Hepatocyte (in vitro differentiated cells): ENCODE measurements at regions not wholly inside any gene's neighbourhood (a gene's known extent, or its start where the extent isn't known, plus 50 kb on each side); places are given as distances from the start of the nearest gene placed in this dataset.

Experiments
- DNase-seq: peaks from one replicate; pipeline ENCODE4 v3.0.0-alpha.2; 2016; ENCODE audit warnings: low spot score
- H2AFZ ChIP-seq: fragments of 200-600 bp; sonication (generic); 2 replicates; pipeline ENCODE4 v1.6.0; 2016; ENCODE audit warnings: antibody characterized with exemption, mild to moderate bottlenecking
- H3K27ac ChIP-seq: fragments of 200-600 bp; sonication (generic); 2 replicates; pipeline ENCODE4 v1.5.1; 2016; ENCODE audit warnings: mild to moderate bottlenecking
- H3K27me3 ChIP-seq: fragments of 200-600 bp; sonication (generic); 2 replicates; pipeline ENCODE4 v1.6.1; 2016
- H3K36me3 ChIP-seq: fragments of 200-600 bp; sonication (generic); replicated peaks from 2 replicates; pipeline ENCODE4 v1.5.1; 2016; ENCODE audit warnings: low read depth; ENCODE audit not compliant: insufficient read depth
- H3K4me1 ChIP-seq: fragments of 200-600 bp; sonication (generic); 2 replicates; pipeline ENCODE4 v1.5.1; 2016; ENCODE audit warnings: mild to moderate bottlenecking, moderate library complexity; ENCODE audit not compliant: insufficient read depth
- H3K4me2 ChIP-seq: fragments of 200-600 bp; sonication (generic); 2 replicates; pipeline ENCODE4 v1.6.0; 2016
- H3K4me3 ChIP-seq: fragments of 200-600 bp; sonication (generic); 2 replicates; pipeline ENCODE4 v1.5.1; 2016; ENCODE audit warnings: mild to moderate bottlenecking
- H3K79me2 ChIP-seq: fragments of 200-600 bp; sonication (generic); 2 replicates; pipeline ENCODE4 v1.6.0; 2017; ENCODE audit warnings: mild to moderate bottlenecking
- H3K9me2 ChIP-seq: fragments of 200-600 bp; sonication (generic); replicated peaks from 2 replicates; pipeline ENCODE4 v1.6.0; 2017; ENCODE audit warnings: mild to moderate bottlenecking; ENCODE audit not compliant: insufficient read depth
- H3K9me3 ChIP-seq: fragments of 200-600 bp; sonication (generic); 2 replicates; pipeline ENCODE4 v1.5.1; 2016; ENCODE audit warnings: low read depth, mild to moderate bottlenecking
- H4K20me1 ChIP-seq: fragments of 200-600 bp; sonication (generic); 2 replicates; pipeline ENCODE4 v1.6.0; 2016; ENCODE audit warnings: mild to moderate bottlenecking; ENCODE audit not compliant: insufficient read depth, poor library complexity, severe bottlenecking
- EZH2 ChIP-seq: fragments of 200-600 bp; sonication (generic); IDR thresholded peaks from 2 replicates; pipeline ENCODE4 v1.6.1; 2016; ENCODE audit warnings: antibody characterized with exemption, mild to moderate bottlenecking, borderline replicate concordance
- EZH2phosphoT487 ChIP-seq: fragments of 200-600 bp; sonication (generic); IDR thresholded peaks from one replicate; pipeline ENCODE4 v1.6.1; 2018; ENCODE audit warnings: antibody characterized with exemption, mild to moderate bottlenecking, low read depth, moderate library complexity; ENCODE audit not compliant: unreplicated experiment, severe bottlenecking
- WGBS: methylation state at CpG from one replicate; pipeline ENCODE4 v1.1.6; 2016; ENCODE audit warnings: low lambda C conversion rate; ENCODE audit errors: missing lambda C conversion rate; 5-methylcytosine and 5-hydroxymethylcytosine counted together
- TF ChIP-seq, protein P1 (sequence below): fragments of 200-600 bp; sonication (generic); IDR thresholded peaks from 2 replicates; pipeline ENCODE4 v1.5.1; 2016; ENCODE audit warnings: antibody characterized with exemption, mild to moderate bottlenecking; ENCODE audit not compliant: poor library complexity

DNA sequence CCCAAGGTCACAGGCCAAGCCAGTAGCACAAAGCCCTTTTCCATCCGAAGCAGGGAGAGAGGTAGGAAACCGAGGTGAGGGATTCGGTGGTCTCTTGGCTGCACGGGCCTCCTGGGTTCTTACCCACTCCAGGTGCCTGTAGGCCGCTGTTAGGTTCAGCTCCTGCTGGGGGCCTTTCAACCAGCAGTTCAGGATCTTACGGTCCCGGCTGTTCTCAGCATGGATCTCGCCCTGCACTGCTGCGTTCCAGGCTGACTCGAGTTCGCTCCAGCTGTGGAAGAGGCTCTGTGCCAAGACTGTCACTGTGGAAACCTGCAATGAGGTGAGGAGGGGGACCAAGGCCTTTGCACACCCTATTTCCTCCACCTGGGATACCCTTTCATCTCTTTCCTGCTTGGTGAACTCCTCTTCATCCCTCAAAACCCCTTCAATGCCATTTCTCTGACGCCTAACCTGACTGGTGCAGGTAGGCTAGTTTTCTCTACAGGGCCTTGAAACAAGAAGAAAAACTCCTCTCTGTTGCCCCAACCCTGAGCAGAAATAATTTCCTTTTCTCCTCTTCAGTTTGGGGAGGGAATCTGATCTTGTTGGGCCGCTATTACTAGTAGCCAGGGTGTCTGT, 103.6 kb downstream of the RMI2 start:
- Histone ChIP-seq H3K9me2 (no peaks in the 10 kb centered on the region), H4K20me1 (no peaks in the 10 kb centered on the region), H3K27me3 (no peaks in the 10 kb centered on the region), H2AFZ (no peak overlapping the region), H3K4me2 (no peak overlapping the region), H3K4me3 (no peak overlapping the region), H3K9me3 (no peaks in the 10 kb centered on the region), H3K36me3 (no peaks in the 10 kb centered on the region), H3K27ac (no peak overlapping the region), H3K79me2 (no peaks in the 10 kb centered on the region), H3K4me1 (peaks cover 5% of the 10 kb centered on the region)
- no peak for TF ChIP-seq EZH2
- TF ChIP-seq, protein P1, sequence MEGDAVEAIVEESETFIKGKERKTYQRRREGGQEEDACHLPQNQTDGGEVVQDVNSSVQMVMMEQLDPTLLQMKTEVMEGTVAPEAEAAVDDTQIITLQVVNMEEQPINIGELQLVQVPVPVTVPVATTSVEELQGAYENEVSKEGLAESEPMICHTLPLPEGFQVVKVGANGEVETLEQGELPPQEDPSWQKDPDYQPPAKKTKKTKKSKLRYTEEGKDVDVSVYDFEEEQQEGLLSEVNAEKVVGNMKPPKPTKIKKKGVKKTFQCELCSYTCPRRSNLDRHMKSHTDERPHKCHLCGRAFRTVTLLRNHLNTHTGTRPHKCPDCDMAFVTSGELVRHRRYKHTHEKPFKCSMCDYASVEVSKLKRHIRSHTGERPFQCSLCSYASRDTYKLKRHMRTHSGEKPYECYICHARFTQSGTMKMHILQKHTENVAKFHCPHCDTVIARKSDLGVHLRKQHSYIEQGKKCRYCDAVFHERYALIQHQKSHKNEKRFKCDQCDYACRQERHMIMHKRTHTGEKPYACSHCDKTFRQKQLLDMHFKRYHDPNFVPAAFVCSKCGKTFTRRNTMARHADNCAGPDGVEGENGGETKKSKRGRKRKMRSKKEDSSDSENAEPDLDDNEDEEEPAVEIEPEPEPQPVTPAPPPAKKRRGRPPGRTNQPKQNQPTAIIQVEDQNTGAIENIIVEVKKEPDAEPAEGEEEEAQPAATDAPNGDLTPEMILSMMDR: no peak
- 79% methylated on average over 13 of the region's 13 CpGs for WGBS
- no peak for DNase-seq

DNA sequence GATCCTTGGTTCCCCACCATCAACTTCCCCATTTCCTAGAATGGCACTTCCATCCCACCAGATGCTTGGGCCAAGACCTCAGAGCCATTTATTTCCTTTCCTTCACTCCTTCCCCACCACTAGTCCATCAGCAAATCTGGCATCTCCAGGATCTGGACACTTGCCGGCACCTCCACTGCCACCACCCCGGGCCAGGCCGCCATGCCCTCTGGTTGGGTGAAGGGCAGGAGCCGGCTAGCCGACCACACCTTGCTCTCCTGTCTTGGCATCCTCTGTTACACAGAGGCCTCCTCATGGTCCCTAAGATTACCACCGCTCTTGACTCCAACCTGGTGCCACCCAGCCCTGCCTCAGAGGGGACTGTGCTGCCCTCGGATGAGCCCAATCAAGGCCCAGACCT, 104.5 kb downstream of the RMI2 start:
- Histone ChIP-seq H2AFZ (no peak overlapping the region), H3K4me1 (peaks cover 9% of the 10 kb centered on the region), H3K9me3 (no peaks in the 10 kb centered on the region), H3K4me3 (no peak overlapping the region), H3K4me2 (no peak overlapping the region), H3K79me2 (no peaks in the 10 kb centered on the region), H4K20me1 (no peaks in the 10 kb centered on the region), H3K27ac (no peak overlapping the region), H3K27me3 (no peaks in the 10 kb centered on the region), H3K9me2 (no peaks in the 10 kb centered on the region), H3K36me3 (no peaks in the 10 kb centered on the region)
- no peak for DNase-seq
- 94% methylated on average over 6 of the region's 7 CpGs for WGBS
- TF ChIP-seq EZH2 (no peak), EZH2phosphoT487 (no peak)
- TF ChIP-seq, protein P1: no peak

DNA sequence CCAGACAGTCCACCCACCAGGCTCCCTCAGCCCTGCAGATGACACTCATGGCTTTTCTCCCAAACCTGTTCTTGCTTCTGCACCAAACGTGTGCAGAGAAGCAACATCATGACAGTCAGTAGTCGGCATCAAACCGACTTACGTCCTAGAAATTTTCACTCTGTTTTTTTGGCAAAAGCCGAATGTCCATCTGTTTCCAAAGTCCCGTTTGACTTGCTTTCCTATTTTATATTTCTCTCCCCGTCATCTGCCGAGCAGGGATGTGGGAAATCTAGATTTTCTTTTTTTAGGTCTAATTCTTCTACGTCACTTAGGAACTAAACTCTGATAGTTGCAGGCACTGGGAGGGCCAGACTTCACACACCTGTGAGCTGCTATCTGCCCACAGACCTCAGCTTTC, 104.9 kb downstream of the RMI2 start:
- H2AFZ ChIP-seq: no peak overlapping the region
- 93% methylated on average over 9 of the region's 9 CpGs for WGBS

More for the DNA sequence above, 104.9 kb downstream of the RMI2 start:
- H3K4me2 ChIP-seq: no peak overlapping the region
- H3K36me3 ChIP-seq: no peaks in the 10 kb centered on the region
- H3K9me3 ChIP-seq: no peaks in the 10 kb centered on the region
- peaks cover 9% of the 10 kb centered on the region for H3K4me1 ChIP-seq
- H3K27ac ChIP-seq: no peak overlapping the region
- no peaks in the 10 kb centered on the region for H3K79me2 ChIP-seq
- DNase-seq: no peak
- no peaks in the 10 kb centered on the region for H4K20me1 ChIP-seq
- no peaks in the 10 kb centered on the region for H3K27me3 ChIP-seq
- H3K9me2 ChIP-seq: no peaks in the 10 kb centered on the region
- TF ChIP-seq EZH2phosphoT487 (no peak), EZH2 (no peak)
- TF ChIP-seq, protein P1: no peak
- H3K4me3 ChIP-seq: no peak overlapping the region
